ENCODE measurements at regions not wholly inside any gene's neighbourhood (a gene's known extent, or its start where the extent isn't known, plus 50 kb on each side); places are given as distances from the start of the nearest gene placed in this dataset.

DNA sequence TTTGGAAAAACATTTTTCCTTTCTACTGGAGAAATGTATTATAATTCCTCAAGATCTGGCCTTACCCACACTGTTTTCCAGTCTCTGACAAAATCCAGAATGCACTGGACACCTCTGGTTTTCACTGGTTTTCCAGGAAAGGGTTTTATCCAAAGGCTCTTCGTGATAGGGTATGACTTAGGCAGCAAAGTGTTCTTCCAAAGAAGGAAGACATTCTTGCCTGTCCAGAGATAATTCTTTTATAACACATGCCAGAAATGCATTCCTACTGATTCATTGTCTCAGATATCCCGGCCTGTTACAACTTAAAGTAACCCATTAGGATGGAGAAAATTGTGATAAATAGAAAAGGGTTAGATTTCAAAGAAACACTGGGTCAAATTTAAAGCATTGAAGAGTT is 2343.1 kb downstream of the PCDH7 start:
- TF ChIP-seq TP53 (CRISPR knock-in tag; IDR thresholded peaks at IDR 0.05) = no peak
- no peak for TF ChIP-seq BHLHE40 (IDR thresholded peaks at IDR 0.05; ENCODE audit: low read depth, low read length)
- TF ChIP-seq PHF8 (IDR thresholded peaks at IDR 0.05; ENCODE audit: borderline replicate concordance, low read depth) = no peak
- no peak for TF ChIP-seq ZFP36 (IDR thresholded peaks at IDR 0.05; ENCODE audit: borderline replicate concordance, partially characterized antibody)
- no peak overlapping the region for H3K4me3 ChIP-seq
- FAIRE-seq = no peak
- H3K27ac ChIP-seq = no peak overlapping the region
- WGBS (ENCODE audit: missing lambda C conversion rate) = 2% methylated on average over 2 of the region's 2 CpGs
- no peaks in the 10 kb centered on the region for H3K9me3 ChIP-seq
- ATAC-seq = no peak
- ChIA-PET POLR2A (no interaction called here), CTCF (no interaction called here)
- no peak for DNase-seq (ENCODE audit: low read depth in 1 of 2, low spot score in 1 of 2)
- H3K4me2 ChIP-seq = no peak overlapping the region
- H3K4me1 ChIP-seq = no peaks in the 10 kb centered on the region

DNA sequence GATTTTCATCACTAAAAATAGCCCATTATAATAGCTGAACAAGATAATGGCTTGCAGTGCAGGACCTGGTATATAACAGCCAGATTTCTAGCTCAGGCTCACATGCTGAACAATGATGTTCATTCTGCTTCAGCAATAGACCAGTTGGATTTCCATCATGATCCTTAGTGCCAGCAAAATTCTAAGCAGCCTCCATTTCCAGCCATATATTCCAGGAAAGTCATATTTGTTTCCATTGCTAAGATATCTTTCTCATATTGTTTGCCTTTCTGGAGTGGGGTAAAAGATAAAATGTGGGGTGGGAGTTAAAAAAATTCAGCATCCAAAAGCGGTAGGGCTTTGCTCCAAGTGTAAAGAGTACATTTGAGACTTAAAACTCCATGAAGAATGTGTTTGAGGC is 2344.1 kb downstream of the PCDH7 start:
- DNase-seq (ENCODE audit: low read depth in 1 of 2, low spot score in 1 of 2) (no peak), FAIRE-seq (no peak), ATAC-seq (no peak)
- no peaks in the 10 kb centered on the region for H3K9me3 ChIP-seq
- no peaks in the 10 kb centered on the region for H3K4me1 ChIP-seq
- H3K4me2 ChIP-seq = no peak overlapping the region
- TF ChIP-seq ZSCAN20 (CRISPR knock-in tag; IDR thresholded peaks at IDR 0.05) (no peak), SMC3 (IDR thresholded peaks at IDR 0.05) (no peak), NFE2L2 (conservative IDR thresholded peaks at IDR 0.05; ENCODE audit: low read length) (no peak)
- CTCF ChIA-PET = no interaction called here
- no peak overlapping the region for H3K27ac ChIP-seq
- POLR2A ChIA-PET = no interaction called here
- 15% methylated on average over 1 of the region's 1 CpG for WGBS (ENCODE audit: missing lambda C conversion rate)
- no peak overlapping the region for H3K4me3 ChIP-seq

DNA sequence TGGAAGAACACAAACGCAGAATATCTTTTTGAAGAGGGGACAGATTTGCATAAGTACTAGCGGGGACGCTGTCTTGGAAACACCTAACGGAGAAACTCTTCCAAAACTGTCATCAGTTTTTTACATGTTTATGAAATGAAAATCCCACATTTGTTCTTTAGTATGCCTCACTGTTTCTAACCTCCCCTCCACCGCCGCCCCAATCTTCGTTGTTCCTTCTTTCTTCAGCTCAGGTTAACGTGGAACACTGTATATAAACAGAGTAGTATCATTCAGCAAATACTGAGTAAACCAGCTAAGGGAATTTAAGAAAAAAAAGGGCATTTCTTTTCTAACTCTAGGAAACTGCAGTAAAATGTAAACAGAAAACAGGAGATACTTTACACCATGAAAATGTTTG is 2345.6 kb downstream of the PCDH7 start:
- TF ChIP-seq MAZ (IDR thresholded peaks at IDR 0.05; ENCODE audit: borderline replicate concordance, low read depth, low read length) (no peak), MAFK (IDR thresholded peaks at IDR 0.05; ENCODE audit: partially characterized antibody) (no peak), NR3C1 (IDR thresholded peaks at IDR 0.05) (no peak), HOXB5 (CRISPR knock-in tag; IDR thresholded peaks at IDR 0.05) (no peak), FOXS1 (CRISPR knock-in tag; IDR thresholded peaks at IDR 0.05) (no peak), KDM5A (IDR thresholded peaks at IDR 0.05) (no peak)
- H3K9me3 ChIP-seq = no peaks in the 10 kb centered on the region
- CTCF ChIA-PET = no interaction called here
- ATAC-seq (no peak), DNase-seq (ENCODE audit: low read depth in 1 of 2, low spot score in 1 of 2) (no peak), FAIRE-seq (no peak)
- H3K4me3 ChIP-seq = no peak overlapping the region
- WGBS (ENCODE audit: missing lambda C conversion rate) = 45% methylated on average over 8 of the region's 8 CpGs
- H3K4me1 ChIP-seq = no peaks in the 10 kb centered on the region
- H3K4me2 ChIP-seq = no peak overlapping the region
- H3K27ac ChIP-seq = no peak overlapping the region
- POLR2A ChIA-PET = no interaction called here

DNA sequence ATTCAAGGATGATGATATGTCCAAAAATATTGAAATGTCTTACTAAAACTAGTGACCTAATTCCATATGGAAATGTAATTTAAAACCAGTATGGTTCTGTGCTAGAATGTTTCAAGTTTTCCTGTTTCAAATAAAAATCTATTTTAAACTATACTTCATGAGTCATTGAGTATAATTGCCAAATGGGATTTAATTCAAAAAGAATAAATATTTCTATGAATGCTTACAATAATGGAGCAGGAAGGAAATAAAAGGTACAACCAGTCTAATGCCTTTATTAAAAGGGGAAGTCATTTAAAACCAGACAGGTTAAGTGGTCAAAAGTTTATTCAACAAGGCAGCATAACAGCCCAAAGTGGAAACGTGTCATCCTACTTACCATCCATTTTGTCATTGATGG is 2347.1 kb downstream of the PCDH7 start:
- ATAC-seq (no peak), FAIRE-seq (no peak), DNase-seq (ENCODE audit: low read depth in 1 of 2, low spot score in 1 of 2) (no peak)
- Histone ChIP-seq H3K4me3 (no peak overlapping the region), H3K9me3 (no peaks in the 10 kb centered on the region), H3K4me1 (no peaks in the 10 kb centered on the region), H3K4me2 (no peak overlapping the region), H3K27ac (no peak overlapping the region)
- ChIA-PET CTCF (no interaction called here), POLR2A (no interaction called here)
- WGBS (ENCODE audit: missing lambda C conversion rate) = 28% methylated on average over 1 of the region's 1 CpG
- TF ChIP-seq GATA3 (IDR thresholded peaks at IDR 0.05; ENCODE audit: borderline replicate concordance) (no peak), RCOR1 (IDR thresholded peaks at IDR 0.05; ENCODE audit: low read depth, low read length) (no peak), ZFP36 (IDR thresholded peaks at IDR 0.05; ENCODE audit: borderline replicate concordance, partially characterized antibody) (no peak), MAZ (IDR thresholded peaks at IDR 0.05; ENCODE audit: borderline replicate concordance, low read depth, low read length) (no peak), RFX5 (IDR thresholded peaks at IDR 0.05) (no peak), ZC3H11A (IDR thresholded peaks at IDR 0.05) (no peak)

DNA sequence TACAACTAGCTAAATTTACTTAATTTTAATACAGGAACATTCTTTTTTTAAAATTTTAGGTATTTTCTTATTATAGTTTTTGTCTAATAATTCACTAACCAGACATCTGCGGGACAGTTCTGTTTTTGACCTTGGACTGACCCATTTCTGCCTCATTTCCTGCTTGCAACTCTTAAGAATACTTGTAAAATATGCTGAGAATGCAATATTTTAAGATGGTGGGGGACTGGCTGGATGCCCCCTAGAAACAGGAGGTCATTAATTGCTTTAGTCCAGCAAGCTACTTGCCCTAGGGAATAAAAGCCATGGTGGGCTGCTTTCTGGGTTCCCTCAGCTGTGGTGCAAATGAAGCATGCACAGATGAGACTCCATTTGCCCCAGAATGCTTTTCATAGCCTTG is 2348.4 kb downstream of the PCDH7 start:
- DNase-seq (ENCODE audit: low read depth in 1 of 2, low spot score in 1 of 2) (no peak), ATAC-seq (no peak), FAIRE-seq (no peak)
- WGBS (ENCODE audit: missing lambda C conversion rate) = 4% methylated on average over 1 of the region's 1 CpG
- Histone ChIP-seq H3K4me2 (no peak overlapping the region), H3K9me3 (no peaks in the 10 kb centered on the region), H3K27ac (no peak overlapping the region), H3K4me3 (no peak overlapping the region), H3K4me1 (no peaks in the 10 kb centered on the region)
- ChIA-PET CTCF (no interaction called here), POLR2A (no interaction called here)
- TF ChIP-seq MAFK (IDR thresholded peaks at IDR 0.05; ENCODE audit: partially characterized antibody) (peak; percentile 60), MAZ (IDR thresholded peaks at IDR 0.05; ENCODE audit: borderline replicate concordance, low read depth, low read length) (no peak)
- TF ChIP-seq, protein P1, sequence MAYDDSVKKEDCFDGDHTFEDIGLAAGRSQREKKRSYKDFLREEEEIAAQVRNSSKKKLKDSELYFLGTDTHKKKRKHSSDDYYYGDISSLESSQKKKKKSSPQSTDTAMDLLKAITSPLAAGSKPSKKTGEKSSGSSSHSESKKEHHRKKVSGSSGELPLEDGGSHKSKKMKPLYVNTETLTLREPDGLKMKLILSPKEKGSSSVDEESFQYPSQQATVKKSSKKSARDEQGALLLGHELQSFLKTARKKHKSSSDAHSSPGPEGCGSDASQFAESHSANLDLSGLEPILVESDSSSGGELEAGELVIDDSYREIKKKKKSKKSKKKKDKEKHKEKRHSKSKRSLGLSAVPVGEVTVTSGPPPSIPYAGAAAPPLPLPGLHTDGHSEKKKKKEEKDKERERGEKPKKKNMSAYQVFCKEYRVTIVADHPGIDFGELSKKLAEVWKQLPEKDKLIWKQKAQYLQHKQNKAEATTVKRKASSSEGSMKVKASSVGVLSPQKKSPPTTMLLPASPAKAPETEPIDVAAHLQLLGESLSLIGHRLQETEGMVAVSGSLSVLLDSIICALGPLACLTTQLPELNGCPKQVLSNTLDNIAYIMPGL (CRISPR knock-in tag; IDR thresholded peaks at IDR 0.05; ENCODE audit: borderline replicate concordance) = no peak
- TF ChIP-seq, protein P2, sequence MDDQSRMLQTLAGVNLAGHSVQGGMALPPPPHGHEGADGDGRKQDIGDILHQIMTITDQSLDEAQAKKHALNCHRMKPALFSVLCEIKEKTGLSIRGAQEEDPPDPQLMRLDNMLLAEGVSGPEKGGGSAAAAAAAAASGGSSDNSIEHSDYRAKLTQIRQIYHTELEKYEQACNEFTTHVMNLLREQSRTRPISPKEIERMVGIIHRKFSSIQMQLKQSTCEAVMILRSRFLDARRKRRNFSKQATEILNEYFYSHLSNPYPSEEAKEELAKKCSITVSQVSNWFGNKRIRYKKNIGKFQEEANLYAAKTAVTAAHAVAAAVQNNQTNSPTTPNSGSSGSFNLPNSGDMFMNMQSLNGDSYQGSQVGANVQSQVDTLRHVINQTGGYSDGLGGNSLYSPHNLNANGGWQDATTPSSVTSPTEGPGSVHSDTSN (IDR thresholded peaks at IDR 0.05) = no peak
